GM23338 (cell line): ENCODE measurements at regions not wholly inside any gene's neighbourhood (a gene's known extent, or its start where the extent isn't known, plus 50 kb on each side); places are given as distances from the start of the nearest gene placed in this dataset.

ENCODE experiments used
- ATAC-seq: fragments of 200-7000 bp; cut with Tn5 transposase; 3 replicates; pipeline ENCODE4 v1.9.1; 2020
- DNase-seq: peaks from one replicate; pipeline ENCODE4 v3.0.0-alpha.2; 2015; ENCODE audit warnings: low spot score
- H2AFZ ChIP-seq: fragments of 200-600 bp; sonication (generic); 2 replicates; pipeline ENCODE4 v1.8.0; 2016; ENCODE audit warnings: antibody characterized with exemption, mild to moderate bottlenecking, moderate library complexity
- H3F3A ChIP-seq: fragments of 200-600 bp; sonication (generic); replicated peaks from 2 replicates; pipeline ENCODE4 v1.8.0; 2017; ENCODE audit warnings: antibody characterized with exemption, mixed run types, low read depth
- H3K27ac ChIP-seq: fragments of 200-600 bp; sonication (generic); 2 replicates; pipeline ENCODE4 v1.6.1; 2016; ENCODE audit warnings: low read depth
- H3K27me3 ChIP-seq: fragments of 200-600 bp; sonication (generic); 2 replicates; pipeline ENCODE4 v1.8.0; 2016; ENCODE audit warnings: mild to moderate bottlenecking, mixed run types, moderate library complexity; ENCODE audit not compliant: insufficient read depth
- H3K36me3 ChIP-seq: fragments of 200-600 bp; sonication (generic); 2 replicates; pipeline ENCODE4 v1.8.0; 2016; ENCODE audit warnings: mild to moderate bottlenecking; ENCODE audit not compliant: insufficient read depth
- H3K4me1 ChIP-seq: fragments of 200-600 bp; sonication (generic); 2 replicates; pipeline ENCODE4 v1.8.0; 2016; ENCODE audit warnings: mild to moderate bottlenecking, moderate library complexity; ENCODE audit not compliant: insufficient read depth
- H3K4me2 ChIP-seq: fragments of 200-600 bp; sonication (generic); 2 replicates; pipeline ENCODE4 v1.7.1; 2017; ENCODE audit warnings: mixed run types
- H3K4me3 ChIP-seq: fragments of 200-600 bp; sonication (generic); 2 replicates; pipeline ENCODE4 v1.6.1; 2016; ENCODE audit warnings: mixed run types
- H3K79me2 ChIP-seq: fragments of 200-600 bp; sonication (generic); replicated peaks from 2 replicates; pipeline ENCODE4 v1.8.0; 2017; ENCODE audit warnings: mild to moderate bottlenecking; ENCODE audit not compliant: insufficient read depth
- H3K9me2 ChIP-seq: fragments of 200-600 bp; sonication (generic); 2 replicates; pipeline ENCODE4 v1.8.0; 2017; ENCODE audit not compliant: insufficient read depth
- H4K20me1 ChIP-seq: fragments of 200-600 bp; sonication (generic); replicated peaks from 2 replicates; pipeline ENCODE4 v1.8.0; 2017; ENCODE audit warnings: mild to moderate bottlenecking; ENCODE audit not compliant: insufficient read depth
- H3K27ac Mint-ChIP-seq: 2 replicates; pipeline ENCODE4 v1.8.0; 2020; ENCODE audit warnings: inconsistent platforms, mild to moderate bottlenecking, moderate library complexity, mixed read lengths
- H3K27me3 Mint-ChIP-seq: 3 replicates; pipeline ENCODE4 v1.8.0; 2022; ENCODE audit warnings: low read depth, mild to moderate bottlenecking, moderate library complexity, mixed read lengths, inconsistent platforms; ENCODE audit not compliant: insufficient read depth, poor library complexity
- H3K36me3 Mint-ChIP-seq: 3 replicates; pipeline ENCODE4 v1.8.0; 2021; ENCODE audit warnings: low read depth, mild to moderate bottlenecking, inconsistent platforms, moderate library complexity, mixed read lengths
- H3K4me1 Mint-ChIP-seq: 3 replicates; pipeline ENCODE4 v1.8.0; 2020; ENCODE audit warnings: mild to moderate bottlenecking, inconsistent platforms, mixed read lengths
- H3K4me3 Mint-ChIP-seq: 3 replicates; pipeline ENCODE4 v1.8.0; 2021; ENCODE audit warnings: moderate library complexity, mild to moderate bottlenecking, inconsistent platforms, mixed read lengths
- H3K9me3 Mint-ChIP-seq: 3 replicates; pipeline ENCODE4 v1.8.0; 2020; ENCODE audit warnings: moderate library complexity, mild to moderate bottlenecking, inconsistent platforms, mixed read lengths
- CREB1 ChIP-seq: fragments of 250-450 bp; sonication (Bioruptor Pico); IDR thresholded peaks from 2 replicates; pipeline ENCODE4 v1.5.0; 2020; ENCODE audit warnings: low read depth, mild to moderate bottlenecking, moderate library complexity
- ETS1 ChIP-seq: IDR thresholded peaks from 2 replicates; pipeline ENCODE4 v1.6.1; 2016; ENCODE audit warnings: antibody characterized with exemption
- EZH2 ChIP-seq: fragments of 200-600 bp; sonication (generic); IDR thresholded peaks from one replicate; pipeline ENCODE4 v1.8.0; 2017; ENCODE audit warnings: antibody characterized with exemption, mild to moderate bottlenecking, low read depth; ENCODE audit not compliant: unreplicated experiment
- EZH2phosphoT487 ChIP-seq: fragments of 200-600 bp; sonication (generic); IDR thresholded peaks from one replicate; pipeline ENCODE4 v1.8.1; 2018; ENCODE audit warnings: antibody characterized with exemption; ENCODE audit not compliant: unreplicated experiment
- JUNB ChIP-seq: IDR thresholded peaks from one replicate; pipeline ENCODE4 v1.6.1; 2016; ENCODE audit warnings: antibody characterized with exemption; ENCODE audit not compliant: unreplicated experiment
- NANOG ChIP-seq: IDR thresholded peaks from 2 replicates; pipeline ENCODE4 v1.6.1; 2016; ENCODE audit warnings: antibody characterized with exemption, borderline replicate concordance
- POLR2AphosphoS5 ChIP-seq: IDR thresholded peaks from 2 replicates; pipeline ENCODE4 v1.6.1; 2016; ENCODE audit warnings: antibody characterized with exemption, low read depth
- REST ChIP-seq: IDR thresholded peaks from one replicate; pipeline ENCODE4 v1.6.1; 2018; ENCODE audit warnings: antibody characterized with exemption; ENCODE audit not compliant: unreplicated experiment
- STAT1 ChIP-seq: IDR thresholded peaks from one replicate; pipeline ENCODE4 v1.6.1; 2016; ENCODE audit warnings: antibody characterized with exemption; ENCODE audit not compliant: unreplicated experiment
- ZNF114 ChIP-seq: fragments of 250-450 bp; sonication (Bioruptor Pico); IDR thresholded peaks from 2 replicates; pipeline ENCODE4 v1.5.0; 2020; ENCODE audit warnings: mild to moderate bottlenecking, moderate library complexity
- ZNF331 ChIP-seq: fragments of 250-450 bp; sonication (Bioruptor Pico); IDR thresholded peaks from 2 replicates; pipeline ENCODE4 v1.5.0; 2020; ENCODE audit warnings: low read depth, mild to moderate bottlenecking, moderate library complexity
- ZNF462 ChIP-seq: fragments of 250-450 bp; sonication (Bioruptor Pico); IDR thresholded peaks from 2 replicates; pipeline ENCODE4 v1.5.0; 2020; ENCODE audit warnings: mild to moderate bottlenecking, moderate library complexity
- TF ChIP-seq, protein P1 (sequence below), 2 experiments: fragments of 200-600 bp in 1 of 2; sonication (generic) in 1 of 2; conservative IDR thresholded peaks; 2 replicates each; pipeline versions ENCODE4 v1.5.1 to v1.6.1; 2016 to 2017; ENCODE audit warnings: antibody characterized with exemption in 2 of 2, low read depth in 2 of 2, mild to moderate bottlenecking in 2 of 2, moderate library complexity in 1 of 2

- Mint-ChIP-seq H3K36me3 (no peaks in the 10 kb centered on the region), H3K4me3 (no peak overlapping the region), H3K4me1 (peaks cover 7% of the 10 kb centered on the region; the same call in 2 of the 3 replicates), H3K27me3 (peaks cover 4% of the 10 kb centered on the region), H3K27ac (no peak overlapping the region), H3K9me3 (no peaks in the 10 kb centered on the region)
- Histone ChIP-seq H3K4me1 (peaks cover 8% of the 10 kb centered on the region; the same call in 1 of the 2 replicates), H3K9me2 (no peaks in the 10 kb centered on the region; the same call in 1 of the 2 replicates), H3K4me3 (no peak overlapping the region), H3K4me2 (no peak overlapping the region), H2AFZ (peak overlapping the region; percentile 38; the same call in 1 of the 2 replicates), H4K20me1 (no peaks in the 10 kb centered on the region), H3K27me3 (peaks cover 10% of the 10 kb centered on the region; the same call in 1 of the 2 replicates), H3K27ac (no peak overlapping the region), H3K79me2 (no peaks in the 10 kb centered on the region), H3K36me3 (no peaks in the 10 kb centered on the region), H3F3A (no peaks in the 10 kb centered on the region)
- DNase-seq: no peak
- ATAC-seq: no peak
- TF ChIP-seq REST (no peak), CREB1 (CRISPR knock-in tag) (no peak), ZNF462 (CRISPR knock-in tag) (no peak), ETS1 (no peak), EZH2phosphoT487 (no peak), ZNF331 (CRISPR knock-in tag) (no peak), NANOG (no peak), ZNF114 (CRISPR knock-in tag) (no peak), EZH2 (no peak), JUNB (no peak), STAT1 (no peak), POLR2AphosphoS5 (no peak)
- TF ChIP-seq, protein P1, sequence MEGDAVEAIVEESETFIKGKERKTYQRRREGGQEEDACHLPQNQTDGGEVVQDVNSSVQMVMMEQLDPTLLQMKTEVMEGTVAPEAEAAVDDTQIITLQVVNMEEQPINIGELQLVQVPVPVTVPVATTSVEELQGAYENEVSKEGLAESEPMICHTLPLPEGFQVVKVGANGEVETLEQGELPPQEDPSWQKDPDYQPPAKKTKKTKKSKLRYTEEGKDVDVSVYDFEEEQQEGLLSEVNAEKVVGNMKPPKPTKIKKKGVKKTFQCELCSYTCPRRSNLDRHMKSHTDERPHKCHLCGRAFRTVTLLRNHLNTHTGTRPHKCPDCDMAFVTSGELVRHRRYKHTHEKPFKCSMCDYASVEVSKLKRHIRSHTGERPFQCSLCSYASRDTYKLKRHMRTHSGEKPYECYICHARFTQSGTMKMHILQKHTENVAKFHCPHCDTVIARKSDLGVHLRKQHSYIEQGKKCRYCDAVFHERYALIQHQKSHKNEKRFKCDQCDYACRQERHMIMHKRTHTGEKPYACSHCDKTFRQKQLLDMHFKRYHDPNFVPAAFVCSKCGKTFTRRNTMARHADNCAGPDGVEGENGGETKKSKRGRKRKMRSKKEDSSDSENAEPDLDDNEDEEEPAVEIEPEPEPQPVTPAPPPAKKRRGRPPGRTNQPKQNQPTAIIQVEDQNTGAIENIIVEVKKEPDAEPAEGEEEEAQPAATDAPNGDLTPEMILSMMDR (conservative IDR thresholded peaks at IDR 0.05; ENCODE audit: low read depth in 2 of 2): no peak
These were observed 96.9 kb downstream of the CTAGE1 start for GRCh38 chr18:22320771-22321170.
